VCaP (cell line): ENCODE measurements at regions not wholly inside any gene's neighbourhood (a gene's known extent, or its start where the extent isn't known, plus 50 kb on each side); places are given as distances from the start of the nearest gene placed in this dataset.

Experiments used
- H3K27ac ChIP-seq: fragments of 450-650 bp; 2 replicates; pipeline ENCODE4 v1.5.1; 2017
- CTCF ChIP-seq: fragments of 450-650 bp; conservative IDR thresholded peaks from 2 replicates; pipeline ENCODE4 v1.5.1; 2017; ENCODE audit warnings: mild to moderate bottlenecking, moderate library complexity

- no peak overlapping the region for H3K27ac ChIP-seq
- TF ChIP-seq CTCF, result no peak
Measured at GRCh38 chr6:1124885-1125284, 187.0 kb upstream of the FOXQ1 start.

DNA sequence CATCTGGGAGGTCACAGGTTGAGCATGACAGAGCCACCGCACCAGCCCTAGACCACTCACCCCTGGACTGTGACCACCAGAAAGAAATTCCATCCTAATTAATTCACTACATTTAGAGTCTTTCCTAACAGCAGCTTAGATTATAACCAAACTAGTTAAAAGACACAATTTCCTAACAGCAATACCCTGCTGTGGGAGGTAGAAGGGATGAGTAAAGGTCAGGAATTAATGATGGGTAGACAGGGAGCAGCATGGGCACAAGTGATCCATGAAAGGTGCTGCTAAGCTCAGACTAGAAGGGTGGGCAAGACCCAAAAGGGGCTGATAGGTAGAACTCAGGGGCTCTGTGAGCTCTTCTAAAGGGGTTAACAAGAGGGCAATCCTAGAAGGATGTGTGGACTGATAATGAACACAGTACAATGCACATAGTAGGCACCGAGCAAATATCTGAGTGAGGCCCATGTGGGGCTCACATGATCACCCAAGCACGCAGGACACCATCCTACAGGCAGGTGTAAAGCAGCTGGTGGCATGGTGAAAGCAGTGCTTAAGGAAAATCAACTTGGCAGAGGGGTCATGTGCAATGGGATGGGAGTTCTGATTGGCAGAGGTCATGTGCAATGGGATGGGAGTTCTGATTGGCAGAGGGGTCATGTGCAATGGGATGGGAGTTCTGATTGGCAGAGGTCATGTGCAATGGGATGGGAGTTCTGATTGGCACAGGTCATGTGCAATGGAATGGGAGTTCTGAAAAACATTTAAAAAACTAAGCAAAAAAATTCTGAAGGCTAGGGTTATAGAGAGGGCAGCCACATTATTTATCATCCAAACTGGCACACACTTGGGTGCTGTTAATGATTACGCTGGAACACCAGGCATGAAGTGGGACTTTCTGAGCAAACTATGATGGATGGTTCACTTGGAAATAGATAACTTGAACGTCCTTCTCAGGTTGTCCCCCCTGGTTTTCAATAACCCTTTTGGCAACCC lies 188.2 kb upstream of the FOXQ1 start:
- no peak for TF ChIP-seq CTCF
- no peak overlapping the region for H3K27ac ChIP-seq

GRCh38 chr6:1122083-1122482 lies 189.8 kb upstream of the FOXQ1 start:
- H3K27ac ChIP-seq, result no peak overlapping the region
- no peak for TF ChIP-seq CTCF

- no peak for TF ChIP-seq CTCF
- no peak overlapping the region for H3K27ac ChIP-seq
Measured at GRCh38 chr6:1118287-1118647, 193.6 kb upstream of the FOXQ1 start.

DNA sequence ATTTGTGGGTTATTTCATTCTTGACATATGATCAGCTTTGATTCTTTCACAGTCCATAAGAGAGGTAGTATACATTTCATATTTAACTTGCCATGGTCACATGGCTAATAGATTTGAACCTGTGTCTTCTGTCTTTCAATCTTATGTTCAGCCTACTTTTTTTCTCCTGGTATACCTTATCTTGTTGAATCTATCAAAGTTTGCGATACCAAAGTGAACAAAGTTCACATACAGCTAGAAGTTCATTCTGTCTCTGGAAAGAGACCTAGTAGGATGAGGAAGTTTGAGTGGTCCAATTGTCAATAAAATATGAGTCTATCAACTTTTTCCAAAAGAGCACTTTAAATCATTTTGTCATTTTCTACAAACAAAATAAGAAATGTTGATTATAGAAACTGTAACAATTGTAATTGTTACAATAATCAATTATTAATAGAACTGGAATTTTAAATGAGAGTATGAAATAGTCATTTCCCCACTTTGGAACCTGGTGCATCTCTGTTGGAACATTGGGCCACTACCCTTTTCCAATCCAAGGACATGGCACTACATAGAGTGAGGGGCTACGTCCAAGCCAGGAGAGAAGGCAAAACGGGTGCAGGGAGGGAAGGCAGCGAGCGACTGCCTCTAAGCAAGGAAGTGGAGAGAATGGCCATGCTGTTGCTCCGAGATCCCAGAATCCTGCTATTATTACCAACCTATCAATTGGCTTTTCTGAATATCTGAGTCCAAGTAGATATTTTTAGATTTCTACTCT lies 194.2 kb upstream of the FOXQ1 start:
- TF ChIP-seq CTCF, result no peak
- H3K27ac ChIP-seq, result no peak overlapping the region

- no peak for TF ChIP-seq CTCF
- no peak overlapping the region for H3K27ac ChIP-seq
Measured at GRCh38 chr6:1116149-1116548, 195.7 kb upstream of the FOXQ1 start.

DNA sequence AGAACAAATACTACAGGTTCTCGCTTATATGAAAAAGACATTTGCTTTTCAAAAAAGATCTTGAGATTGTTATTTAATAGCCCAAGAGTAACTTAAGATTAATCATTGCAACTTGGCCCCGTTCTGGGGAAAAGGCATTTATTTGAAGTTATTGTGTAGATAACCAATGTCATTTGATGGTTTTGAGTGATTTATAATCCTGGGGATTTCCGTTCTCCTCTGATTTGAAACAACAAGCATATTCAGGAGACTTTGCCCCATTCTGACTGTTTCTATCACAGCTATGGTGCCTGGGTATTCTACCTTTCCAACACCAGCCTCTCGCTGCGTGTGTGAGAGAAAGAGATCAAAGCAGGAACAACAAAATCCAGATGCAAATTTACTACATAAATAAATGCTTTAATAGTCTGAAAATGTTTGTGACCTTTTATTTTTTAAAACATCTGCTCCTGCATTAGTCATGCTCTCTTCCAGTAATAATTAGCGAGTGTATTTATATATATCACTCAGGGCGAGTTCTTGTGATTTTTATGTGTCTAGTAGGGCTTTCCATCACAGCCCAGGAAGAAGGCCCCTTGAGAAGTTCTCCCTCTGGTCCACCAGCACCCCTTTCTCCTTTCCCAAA lies 197.9 kb upstream of the FOXQ1 start:
- TF ChIP-seq CTCF, result no peak
- no peak overlapping the region for H3K27ac ChIP-seq
